Lower leg skin (tissue), 4 donors: ENCODE measurements at regions not wholly inside any gene's neighbourhood (a gene's known extent, or its start where the extent isn't known, plus 50 kb on each side); places are given as distances from the start of the nearest gene placed in this dataset.

Experiments
- DNase-seq, 2 donors: peaks; one replicate each; pipeline ENCODE4 v3.0.0-alpha.2; 2019; ENCODE audit warnings: low spot score in 2 of 2
- H3K4me3 ChIP-seq: fragments of 200-600 bp; sonication (generic); 2 replicates; pipeline ENCODE4 v1.5.1; 2017; ENCODE audit warnings: mild to moderate bottlenecking, low read depth; ENCODE audit not compliant: poor library complexity, severe bottlenecking
- CTCF ChIP-seq, 3 donors: fragments of 450-650 bp; IDR thresholded peaks; one replicate each; pipeline ENCODE4 v1.5.1; 2016; ENCODE audit warnings: antibody characterized with exemption in 3 of 3, mild to moderate bottlenecking in 3 of 3, moderate library complexity in 2 of 3
- POLR2A ChIP-seq, 2 donors: fragments of 450-650 bp; IDR thresholded peaks; one replicate each; pipeline ENCODE4 v1.6.1; 2016 to 2017; ENCODE audit warnings: antibody characterized with exemption in 2 of 2, mild to moderate bottlenecking in 1 of 2, moderate library complexity in 1 of 2
- WGBS, 2 donors: methylation state at CpG; one replicate each; pipeline ENCODE4 v1.1.5; 2018; 5-methylcytosine and 5-hydroxymethylcytosine counted together
- intact Hi-C: fragments of 100-400 bp; cut with DNase I; formaldehyde crosslinking; loops from one replicate; pipeline ENCODE4 v1.15.0; 2023; ENCODE audit warnings: low total_unique reads

GRCh38 chr3:72536878-72537267 lies 311.4 kb downstream of the SHQ1 start:
- no peak overlapping the region for H3K4me3 ChIP-seq
- no peak for DNase-seq
- TF ChIP-seq CTCF (IDR thresholded peaks at IDR 0.05) (no peak), POLR2A (IDR thresholded peaks at IDR 0.05) (no peak)
- intact Hi-C loops, result no loop called here
- 89 to 91% methylated on average over 8 of the region's 8 CpGs for WGBS, 2 donors

DNA sequence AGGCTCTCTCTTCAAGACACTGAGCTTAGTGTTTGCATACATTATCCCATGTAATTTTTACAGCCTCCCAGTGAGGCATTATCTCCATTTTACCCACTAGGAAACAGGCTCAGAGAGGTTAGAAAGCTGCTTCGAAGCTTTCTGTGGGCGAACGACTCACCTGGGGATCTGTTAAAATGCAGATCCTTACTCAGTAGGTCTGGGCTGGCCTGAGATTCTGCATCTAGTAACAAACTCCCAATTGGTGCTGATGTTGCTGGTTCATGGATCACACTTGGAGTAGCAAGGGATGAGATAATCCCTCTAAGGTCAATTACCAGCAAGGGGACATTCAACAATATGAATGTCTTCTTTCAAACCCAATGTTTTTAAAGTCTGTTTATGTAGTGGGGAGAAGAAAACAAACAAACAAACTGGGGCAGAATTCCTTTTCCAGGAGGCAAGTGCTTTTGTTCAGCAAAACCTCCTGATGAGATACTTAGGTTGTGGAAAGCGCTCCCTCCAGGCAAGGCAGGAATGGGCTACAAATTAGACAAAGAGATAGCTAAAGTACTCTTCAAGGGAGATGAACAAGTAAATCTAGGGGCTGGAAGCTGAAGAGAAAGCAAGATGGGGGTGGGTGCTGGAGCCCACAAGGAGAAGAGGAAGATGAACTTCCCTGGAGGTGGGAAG lies 311.9 kb downstream of the SHQ1 start:
- TF ChIP-seq POLR2A (IDR thresholded peaks at IDR 0.05), result no peak
- no peak for TF ChIP-seq CTCF (IDR thresholded peaks at IDR 0.05)

GRCh38 chr3:72535772-72536171 lies 312.5 kb downstream of the SHQ1 start:
- intact Hi-C loops, result no loop called here
- WGBS, 2 donors, result 65 to 75% methylated on average over 7 of the region's 7 CpGs
- H3K4me3 ChIP-seq, result no peak overlapping the region
- no peak for DNase-seq
- TF ChIP-seq CTCF (IDR thresholded peaks at IDR 0.05) (no peak), POLR2A (IDR thresholded peaks at IDR 0.05) (no peak)

More for the DNA sequence above, 311.9 kb downstream of the SHQ1 start:
- intact Hi-C loops, result no loop called here
- DNase-seq, result no peak
- no peak overlapping the region for H3K4me3 ChIP-seq
- 92 to 94% methylated on average over 4 of the region's 4 CpGs for WGBS, 2 donors

GRCh38 chr3:72533591-72534473 lies 314.4 kb downstream of the SHQ1 start:
- WGBS, 2 donors, result 80 to 82% methylated on average over 8 of the region's 8 CpGs
- TF ChIP-seq CTCF (IDR thresholded peaks at IDR 0.05), result no peak
- TF ChIP-seq POLR2A (IDR thresholded peaks at IDR 0.05), result no peak
- H3K4me3 ChIP-seq, result no peak overlapping the region
- DNase-seq, result no peak
- intact Hi-C loops, result no loop called here

DNA sequence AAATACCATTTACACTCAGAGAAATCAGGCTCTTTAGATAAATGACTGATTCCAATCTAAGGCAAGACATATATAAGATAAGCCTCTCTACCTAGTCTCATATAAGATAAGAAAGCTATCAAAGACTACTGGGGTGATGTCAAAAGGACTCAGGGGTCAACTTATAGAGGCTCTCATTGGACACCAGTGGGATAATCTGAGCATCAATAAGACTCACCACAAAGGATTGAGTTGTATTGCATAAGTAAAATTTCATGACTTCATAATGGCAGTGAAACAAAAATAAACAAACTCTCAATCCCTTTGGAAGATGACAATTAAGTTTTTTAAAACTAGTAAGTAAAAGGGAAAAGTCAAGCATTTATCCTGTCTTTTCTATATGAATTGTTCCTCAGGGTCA lies 317.8 kb downstream of the SHQ1 start:
- intact Hi-C loops, result no loop called here
- no peak overlapping the region for H3K4me3 ChIP-seq
- TF ChIP-seq CTCF (IDR thresholded peaks at IDR 0.05) (no peak), POLR2A (IDR thresholded peaks at IDR 0.05) (no peak)
- no peak for DNase-seq
